ENCODE measurements at regions not wholly inside any gene's neighbourhood (a gene's known extent, or its start where the extent isn't known, plus 50 kb on each side); places are given as distances from the start of the nearest gene placed in this dataset.

DNA sequence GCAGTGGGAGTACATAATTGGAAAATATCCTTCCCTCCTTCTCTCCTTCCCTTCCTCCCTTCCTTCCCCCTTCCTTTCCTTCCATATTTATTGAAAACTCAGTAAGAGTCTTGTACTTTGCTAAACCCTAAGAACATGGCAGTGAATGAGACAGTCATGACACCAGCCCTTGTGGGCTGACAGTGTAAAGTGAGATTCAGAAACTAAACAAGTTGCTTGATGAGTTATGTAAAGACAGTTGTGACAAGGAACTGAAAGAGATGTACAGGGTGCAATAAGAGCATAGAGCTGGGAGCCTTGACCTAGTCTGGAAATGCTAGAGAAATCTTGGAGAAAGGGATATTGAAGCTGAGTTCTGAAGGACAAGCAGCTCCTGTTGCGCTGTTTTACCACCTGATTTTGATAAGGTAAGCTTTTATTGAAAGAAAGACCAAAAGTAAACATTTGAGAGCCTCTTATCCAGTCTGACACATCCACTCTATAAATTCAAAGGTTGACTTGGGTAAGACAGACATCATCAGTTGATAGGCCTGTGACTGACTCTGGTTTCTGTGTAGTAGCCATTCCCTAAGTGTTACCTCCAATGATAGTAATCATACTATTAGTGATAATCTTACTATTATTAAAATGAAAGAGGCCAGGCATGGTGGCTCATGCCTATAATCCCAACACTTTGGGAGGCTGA is 66.5 kb upstream of the SKOR2 start:
- TF ChIP-seq, protein P1, sequence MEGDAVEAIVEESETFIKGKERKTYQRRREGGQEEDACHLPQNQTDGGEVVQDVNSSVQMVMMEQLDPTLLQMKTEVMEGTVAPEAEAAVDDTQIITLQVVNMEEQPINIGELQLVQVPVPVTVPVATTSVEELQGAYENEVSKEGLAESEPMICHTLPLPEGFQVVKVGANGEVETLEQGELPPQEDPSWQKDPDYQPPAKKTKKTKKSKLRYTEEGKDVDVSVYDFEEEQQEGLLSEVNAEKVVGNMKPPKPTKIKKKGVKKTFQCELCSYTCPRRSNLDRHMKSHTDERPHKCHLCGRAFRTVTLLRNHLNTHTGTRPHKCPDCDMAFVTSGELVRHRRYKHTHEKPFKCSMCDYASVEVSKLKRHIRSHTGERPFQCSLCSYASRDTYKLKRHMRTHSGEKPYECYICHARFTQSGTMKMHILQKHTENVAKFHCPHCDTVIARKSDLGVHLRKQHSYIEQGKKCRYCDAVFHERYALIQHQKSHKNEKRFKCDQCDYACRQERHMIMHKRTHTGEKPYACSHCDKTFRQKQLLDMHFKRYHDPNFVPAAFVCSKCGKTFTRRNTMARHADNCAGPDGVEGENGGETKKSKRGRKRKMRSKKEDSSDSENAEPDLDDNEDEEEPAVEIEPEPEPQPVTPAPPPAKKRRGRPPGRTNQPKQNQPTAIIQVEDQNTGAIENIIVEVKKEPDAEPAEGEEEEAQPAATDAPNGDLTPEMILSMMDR (IDR thresholded peaks at IDR 0.05), result no peak
- TF ChIP-seq POLR2A (IDR thresholded peaks at IDR 0.05), result no peak
- TF ChIP-seq EP300 (IDR thresholded peaks at IDR 0.05), result no peak

All from tibial nerve (tissue), 4 donors.